AG09319 (cell line): ENCODE measurements at regions not wholly inside any gene's neighbourhood (a gene's known extent, or its start where the extent isn't known, plus 50 kb on each side); places are given as distances from the start of the nearest gene placed in this dataset.

Experiments used
- DNase-seq: peaks from one replicate; pipeline ENCODE4 v3.0.0-alpha.2; 2010; ENCODE audit warnings: low read depth; ENCODE audit errors: extremely low read depth
- TF ChIP-seq, protein P1 (sequence below): IDR thresholded peaks from 2 replicates; pipeline ENCODE4 v1.5.1; 2011; ENCODE audit warnings: low read depth, mild to moderate bottlenecking, inconsistent platforms, low read length, moderate library complexity

DNA sequence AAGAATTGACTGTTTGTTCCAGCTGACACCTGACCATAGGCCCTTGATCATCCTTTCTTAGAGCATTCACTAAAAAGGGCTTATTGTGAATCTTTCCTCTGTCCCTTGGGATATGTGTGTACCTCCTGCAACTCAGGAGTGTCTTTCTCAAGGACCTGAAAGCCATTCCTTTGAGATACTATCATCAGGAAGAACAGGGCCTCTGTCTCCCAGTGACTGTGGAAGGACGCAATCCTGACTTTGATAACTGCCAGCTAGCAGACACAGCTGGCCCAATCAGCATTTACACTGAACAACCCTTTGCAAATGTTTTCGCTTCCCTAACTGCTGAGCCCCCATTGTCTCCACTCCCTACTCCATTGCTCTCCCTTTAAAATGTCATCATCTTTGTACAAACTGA lies 144.4 kb downstream of the RMI1 start:
- TF ChIP-seq, protein P1, sequence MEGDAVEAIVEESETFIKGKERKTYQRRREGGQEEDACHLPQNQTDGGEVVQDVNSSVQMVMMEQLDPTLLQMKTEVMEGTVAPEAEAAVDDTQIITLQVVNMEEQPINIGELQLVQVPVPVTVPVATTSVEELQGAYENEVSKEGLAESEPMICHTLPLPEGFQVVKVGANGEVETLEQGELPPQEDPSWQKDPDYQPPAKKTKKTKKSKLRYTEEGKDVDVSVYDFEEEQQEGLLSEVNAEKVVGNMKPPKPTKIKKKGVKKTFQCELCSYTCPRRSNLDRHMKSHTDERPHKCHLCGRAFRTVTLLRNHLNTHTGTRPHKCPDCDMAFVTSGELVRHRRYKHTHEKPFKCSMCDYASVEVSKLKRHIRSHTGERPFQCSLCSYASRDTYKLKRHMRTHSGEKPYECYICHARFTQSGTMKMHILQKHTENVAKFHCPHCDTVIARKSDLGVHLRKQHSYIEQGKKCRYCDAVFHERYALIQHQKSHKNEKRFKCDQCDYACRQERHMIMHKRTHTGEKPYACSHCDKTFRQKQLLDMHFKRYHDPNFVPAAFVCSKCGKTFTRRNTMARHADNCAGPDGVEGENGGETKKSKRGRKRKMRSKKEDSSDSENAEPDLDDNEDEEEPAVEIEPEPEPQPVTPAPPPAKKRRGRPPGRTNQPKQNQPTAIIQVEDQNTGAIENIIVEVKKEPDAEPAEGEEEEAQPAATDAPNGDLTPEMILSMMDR = no peak
- no peak for DNase-seq

DNA sequence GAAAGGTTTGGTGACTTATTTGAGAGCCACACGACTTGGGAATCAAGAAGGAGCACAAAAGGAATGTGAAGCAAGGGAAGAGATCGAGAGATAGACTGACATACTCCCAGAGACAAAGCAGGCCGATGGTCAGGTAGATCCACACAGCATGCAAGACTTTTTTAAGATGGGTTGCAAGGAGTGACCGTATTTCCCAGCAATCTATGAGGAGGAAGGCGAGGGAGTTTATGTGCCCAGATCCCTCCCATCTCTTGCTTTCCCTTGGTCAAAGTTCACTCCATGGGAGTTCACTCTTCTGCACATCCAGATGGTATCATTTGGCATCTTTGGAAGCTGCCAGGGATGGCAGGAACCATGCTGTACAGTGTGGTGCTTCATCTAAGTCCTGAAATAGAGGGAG lies 148.9 kb downstream of the RMI1 start:
- no peak for DNase-seq
- TF ChIP-seq, protein P1 = no peak

DNA sequence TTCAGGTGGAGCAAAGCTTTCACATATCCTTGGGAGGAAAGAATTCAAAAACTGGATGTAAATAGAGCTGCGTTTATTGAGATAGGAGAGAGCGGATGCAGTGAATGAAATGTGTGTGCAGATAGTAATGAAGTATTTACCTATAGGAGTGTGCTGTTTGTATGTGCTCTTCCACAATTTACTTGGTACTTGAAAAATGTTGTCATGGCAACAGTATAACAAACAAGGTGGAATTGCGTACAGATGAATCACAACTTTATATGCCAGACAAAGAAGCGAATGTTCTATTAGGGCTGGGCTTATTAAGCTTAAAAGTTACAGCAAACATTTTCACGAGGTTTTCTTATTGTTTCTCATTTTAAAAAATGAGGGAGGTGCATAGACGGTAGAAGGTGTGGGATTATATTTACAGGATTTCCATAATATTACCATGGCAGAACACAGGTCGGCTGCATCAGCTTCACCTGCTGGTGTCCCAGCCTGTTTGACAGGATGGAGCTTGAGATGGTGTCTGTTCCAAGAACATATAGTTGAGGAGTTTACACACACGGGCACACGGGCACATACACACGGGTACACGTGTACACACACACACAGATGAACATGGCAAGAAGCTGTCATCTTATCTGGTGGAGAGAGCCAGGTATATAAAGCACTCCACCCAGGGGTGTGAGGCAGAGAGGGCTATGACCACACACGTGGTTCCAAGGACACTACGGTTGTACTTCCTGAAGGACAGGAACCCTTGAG lies 155.7 kb downstream of the RMI1 start:
- no peak for DNase-seq
- TF ChIP-seq, protein P1 = no peak

DNA sequence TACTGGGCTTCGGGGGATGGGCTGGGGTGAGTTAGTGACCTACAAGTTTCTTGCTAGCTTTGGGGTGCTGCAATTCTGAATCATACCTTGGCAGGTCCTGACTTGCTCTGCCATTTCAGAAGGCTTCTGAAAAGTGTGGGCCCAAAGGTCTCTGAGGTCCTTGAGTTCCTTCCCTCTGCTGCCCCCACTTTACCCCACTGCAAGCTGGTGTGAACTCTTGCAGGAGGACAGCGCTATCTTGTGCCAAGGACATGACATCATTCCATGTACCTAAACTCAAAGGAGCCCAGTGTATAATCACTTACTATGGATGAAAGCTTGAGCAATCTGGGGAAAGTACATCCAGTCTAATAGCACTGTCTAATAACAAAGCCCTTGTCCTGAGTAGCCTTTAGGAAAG lies 157.4 kb downstream of the RMI1 start:
- TF ChIP-seq, protein P1 = no peak
- no peak for DNase-seq

DNA sequence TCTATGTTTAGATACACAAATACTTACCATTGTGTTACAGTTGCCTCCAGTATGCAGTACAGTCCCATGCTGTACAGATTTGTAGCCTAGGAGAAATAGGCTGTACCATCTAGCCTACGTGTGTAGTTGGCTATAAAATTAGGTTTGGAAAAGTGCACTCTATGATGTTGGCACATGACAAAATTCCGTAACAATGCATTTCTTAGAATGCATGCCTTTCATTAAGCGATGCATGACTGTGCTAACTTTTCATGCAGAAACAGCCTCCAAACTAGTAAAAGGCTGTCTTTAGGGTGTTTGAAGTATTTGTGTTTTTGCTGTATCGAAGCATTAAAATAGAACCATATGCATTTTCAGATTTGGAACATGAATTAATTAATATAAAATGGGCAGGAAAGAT lies 157.9 kb downstream of the RMI1 start:
- no peak for DNase-seq
- TF ChIP-seq, protein P1 = no peak

DNA sequence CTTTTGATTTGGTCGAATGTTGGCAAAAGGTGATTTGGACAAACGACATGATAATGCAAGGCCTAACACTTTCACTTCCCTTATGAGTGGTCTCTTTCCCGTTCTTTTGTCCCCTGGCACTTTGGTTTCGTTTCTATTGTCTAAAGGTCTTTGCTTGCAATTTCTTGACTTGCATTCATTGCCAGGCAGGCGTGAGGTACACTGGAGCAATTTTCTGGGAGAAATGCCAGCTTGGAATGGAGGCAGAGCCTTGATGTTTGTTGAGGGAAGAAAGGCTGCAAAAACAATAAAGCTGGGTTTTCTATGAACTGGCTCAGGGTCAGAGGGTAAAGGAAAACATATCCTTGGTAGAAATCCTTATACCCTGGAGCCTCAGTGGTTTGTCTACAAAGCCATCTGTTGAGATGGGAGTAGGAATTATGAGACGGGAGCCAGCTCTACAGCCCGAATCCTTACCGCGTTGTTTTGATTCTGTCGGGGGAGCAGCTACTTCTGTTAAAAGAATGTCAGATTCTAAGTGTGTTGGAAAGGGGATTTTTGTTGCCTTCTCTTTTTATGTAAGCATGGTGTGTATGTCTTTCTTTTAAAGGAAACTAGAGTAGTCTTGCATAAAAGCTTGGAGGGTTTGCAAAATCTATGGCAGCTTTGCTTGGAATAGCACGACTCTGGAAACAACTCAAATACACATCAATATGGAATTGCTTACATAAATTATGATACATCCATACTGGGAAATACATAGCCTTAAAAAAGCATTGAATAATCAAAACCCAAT lies 158.9 kb downstream of the RMI1 start:
- TF ChIP-seq, protein P1 = no peak
- no peak for DNase-seq

DNA sequence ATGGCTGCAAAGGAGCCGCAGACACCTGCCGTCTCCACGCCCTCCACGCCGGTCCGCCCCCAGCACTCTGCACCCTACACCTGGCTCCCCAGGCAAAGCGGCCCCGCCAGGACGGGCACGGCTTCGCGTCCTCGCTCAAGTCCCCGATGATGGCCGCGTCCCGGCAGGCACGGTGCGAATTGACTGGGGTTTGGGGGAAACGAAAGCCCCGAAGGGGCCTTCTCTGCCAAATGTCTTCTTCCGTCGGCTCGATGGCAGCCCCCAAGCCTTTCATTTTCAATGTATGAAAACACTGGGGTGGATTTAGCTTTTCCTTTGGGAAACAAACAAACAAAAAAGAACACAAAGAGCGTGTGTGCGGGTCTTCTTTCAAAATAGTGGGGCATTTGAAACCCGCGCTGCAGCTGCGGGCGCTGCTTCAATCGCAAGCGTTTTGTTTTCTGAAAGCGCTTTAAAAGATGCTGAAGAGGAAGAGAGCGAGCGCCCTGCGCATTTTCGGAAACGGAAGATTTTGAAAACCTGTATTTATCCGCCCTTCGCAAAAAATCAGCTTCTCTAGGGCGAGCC lies 160.0 kb downstream of the RMI1 start:
- no peak for DNase-seq
- TF ChIP-seq, protein P1 = no peak
